T-helper 1 cell (primary cell): ENCODE measurements at regions not wholly inside any gene's neighbourhood (a gene's known extent, or its start where the extent isn't known, plus 50 kb on each side); places are given as distances from the start of the nearest gene placed in this dataset.

ENCODE experiments used
- DNase-seq, 5 donors: peaks; one replicate each; pipeline ENCODE4 v3.0.0-alpha.2; 2012 to 2020

GRCh38 chr5:81914696-81915095 is 57.1 kb upstream of the ATG10 start:
- DNase-seq: no peak

GRCh38 chr5:81912933-81913332 is 58.9 kb upstream of the ATG10 start:
- DNase-seq: no peak

GRCh38 chr5:81909677-81910076 is 62.1 kb upstream of the ATG10 start:
- DNase-seq: no peak

- no peak for DNase-seq
These were observed 63.1 kb upstream of the ATG10 start for GRCh38 chr5:81908771-81909170.

- no peak for DNase-seq
These were observed 63.8 kb upstream of the ATG10 start for GRCh38 chr5:81908044-81908443.

GRCh38 chr5:81907012-81907635 is 64.7 kb upstream of the ATG10 start:
- DNase-seq: no peak

- no peak for DNase-seq
These were observed 65.7 kb upstream of the ATG10 start for GRCh38 chr5:81906086-81906485.

- DNase-seq: no peak
These were observed 67.0 kb upstream of the ATG10 start for GRCh38 chr5:81904861-81905260.

- no peak for DNase-seq
These were observed 67.7 kb upstream of the ATG10 start for GRCh38 chr5:81904166-81904565.

GRCh38 chr5:81901586-81901985 is 70.2 kb upstream of the ATG10 start:
- DNase-seq: no peak

GRCh38 chr5:81899123-81899522 is 72.7 kb upstream of the ATG10 start:
- no peak for DNase-seq

- DNase-seq: no peak
These were observed 73.4 kb upstream of the ATG10 start for GRCh38 chr5:81898403-81898802.

GRCh38 chr5:81896764-81897163 is 75.1 kb upstream of the ATG10 start:
- no peak for DNase-seq

- no peak for DNase-seq
These were observed 76.5 kb upstream of the ATG10 start for GRCh38 chr5:81895307-81895706.

GRCh38 chr5:81893961-81894360 is 77.9 kb upstream of the ATG10 start:
- DNase-seq: no peak

GRCh38 chr5:81884871-81885270 is 87.0 kb upstream of the ATG10 start:
- DNase-seq: no peak

GRCh38 chr5:81883371-81883770 is 88.5 kb upstream of the ATG10 start:
- no peak for DNase-seq

- DNase-seq: no peak
These were observed 90.2 kb upstream of the ATG10 start for GRCh38 chr5:81881595-81881994.

- no peak for DNase-seq
These were observed 91.9 kb upstream of the ATG10 start for GRCh38 chr5:81879936-81880335.

- DNase-seq: no peak
These were observed 93.5 kb upstream of the ATG10 start for GRCh38 chr5:81878333-81878732.

GRCh38 chr5:81866994-81867393 is 104.8 kb upstream of the ATG10 start:
- no peak for DNase-seq

- DNase-seq: no peak
These were observed 109.9 kb upstream of the SSBP2 start for GRCh38 chr5:81860778-81861177.

GRCh38 chr5:81859624-81860023 is 108.7 kb upstream of the SSBP2 start:
- DNase-seq: no peak

- no peak for DNase-seq
These were observed 106.3 kb upstream of the SSBP2 start for GRCh38 chr5:81856948-81857928.
